MG63 (cell line): ENCODE measurements at regions not wholly inside any gene's neighbourhood (a gene's known extent, or its start where the extent isn't known, plus 50 kb on each side); places are given as distances from the start of the nearest gene placed in this dataset.

Source experiments
- DNase-seq: peaks from one replicate; pipeline ENCODE4 v3.0.0-alpha.2; 2020
- H3K27me3 ChIP-seq: fragments of 250-450 bp; sonication (Bioruptor Pico); 2 replicates; pipeline ENCODE4 v1.5.1; 2020; ENCODE audit warnings: mild to moderate bottlenecking, moderate library complexity
- H3K36me3 ChIP-seq: fragments of 250-450 bp; sonication (Bioruptor Pico); 2 replicates; pipeline ENCODE4 v1.5.1; 2020; ENCODE audit warnings: mild to moderate bottlenecking, moderate library complexity
- H3K4me3 ChIP-seq: fragments of 250-450 bp; sonication (Bioruptor Pico); 2 replicates; pipeline ENCODE4 v1.5.1; 2020; ENCODE audit warnings: mild to moderate bottlenecking, moderate library complexity
- H3K9me3 ChIP-seq: fragments of 250-450 bp; sonication (Bioruptor Pico); 2 replicates; pipeline ENCODE4 v1.5.1; 2020; ENCODE audit warnings: mild to moderate bottlenecking, moderate library complexity

DNA sequence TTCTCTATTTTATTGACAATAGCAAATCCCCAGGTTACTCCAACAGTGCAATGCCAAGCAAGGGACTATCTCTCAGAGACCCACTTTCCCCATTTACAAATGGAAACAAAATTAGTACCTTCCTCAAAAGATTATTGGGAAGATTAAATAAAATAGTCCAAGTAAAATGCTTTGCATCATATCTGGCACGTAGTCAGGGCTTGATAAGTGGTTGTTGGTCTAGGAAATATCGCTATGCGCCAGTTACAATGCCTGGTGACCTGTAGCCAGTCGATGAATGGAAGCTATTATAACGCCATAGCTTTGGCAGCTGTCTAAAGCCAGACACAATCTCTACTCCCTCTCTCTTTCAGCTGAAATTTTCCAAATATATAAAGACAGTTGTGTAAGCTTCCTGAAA lies 220.3 kb downstream of the RAP2A start:
- no peaks in the 10 kb centered on the region for H3K36me3 ChIP-seq

GRCh38 chr13:97658556-97658955 lies 224.6 kb downstream of the RAP2A start:
- no peaks in the 10 kb centered on the region for H3K9me3 ChIP-seq
- H3K36me3 ChIP-seq: no peaks in the 10 kb centered on the region
- no peak for DNase-seq
- no peak overlapping the region for H3K4me3 ChIP-seq
- H3K27me3 ChIP-seq: no peaks in the 10 kb centered on the region

More for the DNA sequence above, 220.3 kb downstream of the RAP2A start:
- Histone ChIP-seq H3K9me3 (no peaks in the 10 kb centered on the region), H3K4me3 (no peak overlapping the region), H3K27me3 (no peaks in the 10 kb centered on the region)
- DNase-seq: no peak

DNA sequence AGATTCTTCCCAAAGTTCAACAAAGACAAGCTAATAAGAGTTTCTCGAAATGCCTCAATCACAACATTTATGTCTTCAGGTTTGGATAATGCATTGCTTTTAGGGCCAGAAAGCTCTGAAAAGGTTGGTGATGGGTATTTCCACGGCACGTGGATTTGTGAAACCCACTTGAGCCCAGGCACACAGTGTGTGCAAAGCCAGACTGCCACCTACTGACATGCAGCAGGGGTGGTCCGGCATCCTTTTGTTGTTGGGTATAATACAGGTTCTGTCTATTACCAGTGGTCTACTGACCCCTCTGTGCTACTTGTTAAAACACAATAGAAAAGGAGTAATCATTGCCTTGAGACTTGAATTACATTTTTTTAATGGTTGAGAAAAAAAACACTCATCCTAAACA lies 225.6 kb downstream of the RAP2A start:
- no peak for DNase-seq

GRCh38 chr13:97660594-97661260 lies 226.8 kb downstream of the RAP2A start:
- Histone ChIP-seq H3K9me3 (no peaks in the 10 kb centered on the region), H3K4me3 (no peak overlapping the region), H3K27me3 (no peaks in the 10 kb centered on the region), H3K36me3 (no peaks in the 10 kb centered on the region)
- no peak for DNase-seq

More for the DNA sequence above, 225.6 kb downstream of the RAP2A start:
- no peak overlapping the region for H3K4me3 ChIP-seq
- H3K9me3 ChIP-seq: no peaks in the 10 kb centered on the region
- no peaks in the 10 kb centered on the region for H3K36me3 ChIP-seq
- no peaks in the 10 kb centered on the region for H3K27me3 ChIP-seq

GRCh38 chr13:97686594-97686993 lies 252.6 kb downstream of the RAP2A start:
- H3K4me3 ChIP-seq: no peak overlapping the region
- no peak for DNase-seq
- no peaks in the 10 kb centered on the region for H3K27me3 ChIP-seq
- H3K36me3 ChIP-seq: no peaks in the 10 kb centered on the region
- H3K9me3 ChIP-seq: no peaks in the 10 kb centered on the region

DNA sequence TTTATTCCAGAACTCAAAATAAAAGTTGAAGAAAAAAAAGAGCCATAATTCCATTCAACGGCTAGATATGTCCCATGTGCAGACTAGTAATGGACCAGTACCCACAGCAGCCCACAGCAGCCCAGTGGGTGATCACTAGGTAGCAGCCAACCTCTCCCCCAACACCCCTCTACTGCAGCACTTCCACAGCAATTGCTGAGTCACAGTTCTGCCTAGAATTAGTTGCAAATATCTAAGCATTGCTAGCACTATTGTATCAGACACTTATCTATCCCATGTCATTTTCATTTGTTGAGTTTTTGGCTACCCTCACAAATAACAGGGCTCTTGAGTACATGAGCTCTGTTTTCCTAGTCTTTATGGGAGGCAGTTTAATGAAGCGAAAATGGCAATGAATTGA lies 258.7 kb downstream of the RAP2A start:
- Histone ChIP-seq H3K36me3 (no peaks in the 10 kb centered on the region), H3K9me3 (no peaks in the 10 kb centered on the region), H3K4me3 (no peak overlapping the region), H3K27me3 (no peaks in the 10 kb centered on the region)
- no peak for DNase-seq

DNA sequence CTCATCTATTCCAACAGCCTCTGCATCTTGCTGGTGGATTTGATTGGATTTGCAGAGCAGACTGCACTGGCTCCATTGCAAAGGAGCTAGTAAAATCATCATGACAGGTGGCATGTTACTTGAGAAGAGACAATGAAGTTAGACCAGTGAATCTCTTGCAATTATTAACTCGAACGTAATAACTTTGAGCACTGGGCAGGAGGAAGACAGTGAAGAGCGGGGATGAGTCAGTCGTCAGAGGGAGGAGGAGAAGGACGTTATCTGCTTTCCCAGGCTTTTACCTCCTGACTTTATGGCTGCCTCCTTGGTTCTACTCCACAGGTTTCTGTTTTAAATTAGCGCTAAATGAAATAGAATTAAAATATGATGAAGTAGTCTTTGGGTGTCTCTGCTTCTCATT lies 257.8 kb upstream of the IPO5 start:
- Histone ChIP-seq H3K9me3 (no peaks in the 10 kb centered on the region), H3K27me3 (no peaks in the 10 kb centered on the region; the same call in 1 of the 2 replicates), H3K36me3 (no peaks in the 10 kb centered on the region), H3K4me3 (no peak overlapping the region)
- DNase-seq: no peak

- no peaks in the 10 kb centered on the region; the same call in 1 of the 2 replicates for H3K27me3 ChIP-seq
- H3K9me3 ChIP-seq: no peaks in the 10 kb centered on the region
- H3K36me3 ChIP-seq: no peaks in the 10 kb centered on the region
- no peak for DNase-seq
- H3K4me3 ChIP-seq: no peak overlapping the region
Observed at GRCh38 chr13:97696921-97697320, 256.6 kb upstream of the IPO5 start.

GRCh38 chr13:97700306-97700848 lies 253.1 kb upstream of the IPO5 start:
- Histone ChIP-seq H3K36me3 (no peaks in the 10 kb centered on the region), H3K27me3 (no peaks in the 10 kb centered on the region; the same call in 1 of the 2 replicates), H3K9me3 (no peaks in the 10 kb centered on the region), H3K4me3 (no peak overlapping the region)
- no peak for DNase-seq

GRCh38 chr13:97702614-97703013 lies 250.9 kb upstream of the IPO5 start:
- Histone ChIP-seq H3K36me3 (no peaks in the 10 kb centered on the region), H3K9me3 (no peaks in the 10 kb centered on the region), H3K4me3 (no peak overlapping the region), H3K27me3 (no peaks in the 10 kb centered on the region; the same call in 1 of the 2 replicates)
- no peak for DNase-seq

- Histone ChIP-seq H3K9me3 (no peaks in the 10 kb centered on the region), H3K27me3 (no peaks in the 10 kb centered on the region; the same call in 1 of the 2 replicates), H3K4me3 (no peak overlapping the region), H3K36me3 (no peaks in the 10 kb centered on the region)
- no peak for DNase-seq
Observed at GRCh38 chr13:97710797-97711196, 242.7 kb upstream of the IPO5 start.

- no peaks in the 10 kb centered on the region for H3K36me3 ChIP-seq
- no peak overlapping the region for H3K4me3 ChIP-seq
- H3K27me3 ChIP-seq: peaks cover 2% of the 10 kb centered on the region
- H3K9me3 ChIP-seq: no peaks in the 10 kb centered on the region
- DNase-seq: no peak
Observed at GRCh38 chr13:97712770-97713169, 240.7 kb upstream of the IPO5 start.

GRCh38 chr13:97715763-97716162 lies 237.7 kb upstream of the IPO5 start:
- Histone ChIP-seq H3K36me3 (no peaks in the 10 kb centered on the region), H3K4me3 (no peak overlapping the region), H3K9me3 (no peaks in the 10 kb centered on the region), H3K27me3 (peaks cover 2% of the 10 kb centered on the region)
- DNase-seq: no peak

DNA sequence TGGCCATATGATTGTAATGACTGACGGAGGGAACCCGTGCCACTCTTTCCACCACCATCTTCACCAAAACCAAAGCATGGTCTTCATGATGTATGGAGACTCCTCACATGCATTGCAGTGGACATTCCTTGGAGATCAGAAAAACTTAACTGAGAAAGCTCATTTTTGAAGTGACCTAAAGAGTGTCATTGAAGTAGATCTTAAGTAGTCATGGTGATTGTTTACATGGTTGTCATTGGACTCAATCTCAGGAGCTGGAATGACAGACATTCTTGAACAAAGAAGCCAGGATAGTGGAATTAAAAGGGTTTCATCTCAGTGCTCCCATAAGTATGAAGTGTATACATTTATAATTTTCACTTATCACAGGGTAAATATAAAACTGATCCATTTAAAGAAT lies 236.7 kb upstream of the IPO5 start:
- no peaks in the 10 kb centered on the region for H3K36me3 ChIP-seq
- H3K27me3 ChIP-seq: peaks cover 2% of the 10 kb centered on the region
- no peak overlapping the region for H3K4me3 ChIP-seq
- no peaks in the 10 kb centered on the region for H3K9me3 ChIP-seq
- DNase-seq: no peak

DNA sequence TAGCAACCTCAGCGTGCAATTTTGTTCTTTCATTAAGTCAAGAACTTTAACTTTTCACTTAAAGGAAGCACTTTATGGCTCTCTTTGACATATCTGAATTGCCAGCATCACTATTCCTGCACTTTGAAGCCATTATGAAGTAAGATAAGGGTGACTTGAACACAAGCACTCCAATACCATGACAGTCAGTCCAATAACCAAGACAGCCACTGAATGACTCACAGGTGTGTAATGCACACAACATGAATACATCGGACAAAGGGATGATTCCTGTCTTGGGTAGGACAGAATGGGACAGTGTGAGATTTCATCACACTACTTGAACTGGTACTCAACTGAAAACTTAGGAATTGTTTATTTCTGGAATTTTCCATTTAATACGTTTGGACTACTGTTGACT lies 233.7 kb upstream of the IPO5 start:
- H3K36me3 ChIP-seq: no peaks in the 10 kb centered on the region
- H3K27me3 ChIP-seq: peaks cover 5% of the 10 kb centered on the region; the same call in 1 of the 2 replicates
- no peaks in the 10 kb centered on the region for H3K9me3 ChIP-seq
- no peak overlapping the region for H3K4me3 ChIP-seq
- DNase-seq: no peak

GRCh38 chr13:97720896-97721295 lies 232.6 kb upstream of the IPO5 start:
- H3K27me3 ChIP-seq: peaks cover 5% of the 10 kb centered on the region; the same call in 1 of the 2 replicates
- H3K36me3 ChIP-seq: no peaks in the 10 kb centered on the region
- no peak for DNase-seq
- no peaks in the 10 kb centered on the region for H3K9me3 ChIP-seq
- no peak overlapping the region for H3K4me3 ChIP-seq

- H3K9me3 ChIP-seq: no peaks in the 10 kb centered on the region
- DNase-seq: no peak
- H3K36me3 ChIP-seq: no peaks in the 10 kb centered on the region
- H3K27me3 ChIP-seq: 0 out of 2 replicates have a peak, but pooled peaks cover 3% of the 10 kb centered on the region
- H3K4me3 ChIP-seq: no peak overlapping the region
Observed at GRCh38 chr13:97723655-97724054, 229.8 kb upstream of the IPO5 start.

GRCh38 chr13:97724450-97724849 lies 229.0 kb upstream of the IPO5 start:
- no peak overlapping the region for H3K4me3 ChIP-seq
- H3K9me3 ChIP-seq: no peaks in the 10 kb centered on the region
- DNase-seq: no peak
- H3K36me3 ChIP-seq: no peaks in the 10 kb centered on the region
- 0 out of 2 replicates have a peak, but pooled peaks cover 3% of the 10 kb centered on the region for H3K27me3 ChIP-seq
